ENCODE measurements at regions not wholly inside any gene's neighbourhood (a gene's known extent, or its start where the extent isn't known, plus 50 kb on each side); places are given as distances from the start of the nearest gene placed in this dataset.
A peak's percentile ranks its signal among the peaks of the same experiment; 100 is the strongest.

DNA sequence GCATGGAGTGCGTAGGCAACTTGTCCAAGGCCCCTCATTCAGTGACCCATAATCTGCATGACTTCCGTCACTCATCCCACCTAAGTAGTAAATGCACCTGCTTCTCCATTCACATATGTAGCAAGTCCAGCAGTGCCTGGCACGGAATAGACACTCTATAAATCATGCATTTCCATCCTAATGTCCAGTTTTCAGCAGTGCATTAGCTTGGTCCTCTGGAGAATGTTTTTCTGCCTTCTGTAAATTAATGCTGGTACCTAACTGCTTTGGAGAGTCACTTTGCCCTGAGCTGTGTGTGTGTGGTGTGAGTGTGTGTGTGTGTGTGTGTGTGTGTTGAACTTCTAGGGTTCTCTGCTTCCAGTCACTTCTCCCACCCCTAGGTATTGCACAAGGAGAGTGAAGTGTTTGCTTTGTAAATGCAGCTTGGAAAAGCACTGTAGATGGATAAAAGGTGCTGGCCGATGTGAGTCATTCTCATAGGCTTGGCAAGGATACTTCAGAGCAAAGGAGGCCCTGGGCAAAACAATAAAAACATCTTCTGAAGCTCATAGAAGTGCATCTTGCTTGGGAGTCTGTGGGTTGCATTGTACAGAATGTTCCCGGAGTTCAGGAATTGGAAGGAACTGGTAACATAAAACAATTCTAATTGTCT, 181.8 kb downstream of the KATNAL1 start:
- no peak for DNase-seq

GRCh38 chr13:30124131-30124768, 183.1 kb downstream of the KATNAL1 start:
- DNase-seq, result no peak

- no peak for DNase-seq
These were observed 183.8 kb downstream of the KATNAL1 start for GRCh38 chr13:30123575-30123974.

- DNase-seq, result no peak
These were observed 185.7 kb downstream of the KATNAL1 start for GRCh38 chr13:30121666-30122065.

GRCh38 chr13:30121244-30121643, 186.1 kb downstream of the KATNAL1 start:
- DNase-seq, result no peak

GRCh38 chr13:30120133-30120822, 187.1 kb downstream of the KATNAL1 start:
- no peak for DNase-seq

GRCh38 chr13:30119476-30119875, 187.9 kb downstream of the KATNAL1 start:
- no peak for DNase-seq

GRCh38 chr13:30116379-30116778, 191.0 kb downstream of the KATNAL1 start:
- no peak for DNase-seq

DNA sequence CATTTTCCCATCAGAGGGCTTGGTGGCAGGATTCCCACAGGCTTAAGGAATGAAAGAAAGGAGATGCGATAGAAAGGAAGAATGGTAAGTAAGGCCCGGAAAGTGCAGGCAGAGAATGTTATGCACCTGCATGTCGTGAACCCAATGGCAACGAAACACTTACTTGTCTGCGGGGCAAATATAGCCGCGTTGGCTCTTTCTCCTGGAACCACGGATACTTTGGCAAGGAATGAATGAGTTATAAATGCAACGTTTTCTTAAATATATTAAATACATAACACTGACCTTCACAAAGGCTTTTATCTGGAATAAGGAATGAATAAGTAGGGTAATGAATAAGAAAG, 192.1 kb downstream of the KATNAL1 start:
- no peak for DNase-seq

DNA sequence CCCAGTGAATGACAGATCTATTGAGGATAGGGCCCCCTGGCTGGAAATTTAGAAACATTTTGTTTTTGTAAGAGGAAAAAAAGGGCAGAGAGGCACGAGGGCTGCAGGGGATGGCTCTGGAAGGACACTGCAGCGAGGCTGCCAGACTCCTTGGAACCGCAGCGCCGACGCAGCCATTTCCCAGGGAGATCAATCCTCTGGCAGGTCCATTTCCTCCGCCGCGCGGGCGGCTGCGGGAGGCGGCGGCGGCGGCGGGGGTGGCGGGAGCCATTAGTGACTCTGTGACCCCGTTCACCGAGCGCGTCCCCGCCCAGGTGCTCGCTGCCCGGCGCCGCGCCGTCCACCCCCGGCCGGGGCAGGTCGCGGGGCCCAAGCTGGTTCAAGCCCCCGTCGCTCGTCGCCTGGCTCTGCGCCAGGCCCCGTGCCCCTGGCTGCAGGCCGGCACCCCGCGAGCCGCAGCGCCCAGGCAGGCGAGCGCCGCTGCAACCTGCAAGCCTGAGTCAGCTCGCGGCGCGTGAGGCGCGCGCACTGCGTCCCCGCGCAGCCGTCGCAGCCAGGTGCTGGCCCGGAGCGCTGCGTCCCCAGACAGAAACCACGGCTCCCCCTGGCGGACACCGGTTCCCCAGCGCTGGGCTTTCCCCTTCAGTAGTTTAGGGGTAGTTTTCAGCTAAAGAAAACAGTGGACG, 192.6 kb downstream of the KATNAL1 start:
- DNase-seq, result no peak

DNA sequence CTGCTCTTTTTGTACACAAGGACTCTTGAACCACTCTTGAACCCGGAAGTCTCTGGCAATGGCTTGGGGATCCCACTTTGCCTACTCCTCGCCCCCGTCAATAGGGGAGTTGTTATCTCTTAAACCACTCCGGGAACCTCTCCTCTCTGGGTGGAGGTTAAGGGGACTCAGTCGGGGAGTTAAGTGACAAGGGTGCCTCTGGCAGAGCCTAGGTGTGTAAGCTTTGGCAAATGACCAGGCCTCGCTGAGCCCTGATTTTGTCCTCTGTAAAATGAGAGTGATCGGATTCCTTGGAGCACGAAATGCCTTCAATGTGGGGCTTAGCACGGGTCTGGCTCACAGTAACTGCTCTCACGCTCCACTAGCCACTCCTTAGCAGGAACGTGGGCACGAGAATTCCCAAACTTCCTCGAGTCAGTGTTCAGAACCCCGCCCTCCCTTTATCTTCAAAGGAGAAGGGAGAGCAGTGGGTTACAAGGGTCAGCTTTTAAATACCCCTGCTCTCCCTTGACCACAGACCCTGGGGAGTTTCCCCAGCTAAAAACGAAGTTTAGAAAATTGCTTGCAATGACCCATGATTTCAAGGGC, 193.3 kb downstream of the KATNAL1 start:
- no peak for DNase-seq

- DNase-seq, result no peak
These were observed 193.8 kb downstream of the KATNAL1 start for GRCh38 chr13:30113551-30113950.

GRCh38 chr13:30112602-30113435, 194.5 kb downstream of the KATNAL1 start:
- DNase-seq, result peak; percentile 52

- DNase-seq, result no peak
These were observed 195.5 kb downstream of the KATNAL1 start for GRCh38 chr13:30111810-30112209.

GRCh38 chr13:30110301-30111070, 196.9 kb downstream of the KATNAL1 start:
- DNase-seq, result no peak

DNA sequence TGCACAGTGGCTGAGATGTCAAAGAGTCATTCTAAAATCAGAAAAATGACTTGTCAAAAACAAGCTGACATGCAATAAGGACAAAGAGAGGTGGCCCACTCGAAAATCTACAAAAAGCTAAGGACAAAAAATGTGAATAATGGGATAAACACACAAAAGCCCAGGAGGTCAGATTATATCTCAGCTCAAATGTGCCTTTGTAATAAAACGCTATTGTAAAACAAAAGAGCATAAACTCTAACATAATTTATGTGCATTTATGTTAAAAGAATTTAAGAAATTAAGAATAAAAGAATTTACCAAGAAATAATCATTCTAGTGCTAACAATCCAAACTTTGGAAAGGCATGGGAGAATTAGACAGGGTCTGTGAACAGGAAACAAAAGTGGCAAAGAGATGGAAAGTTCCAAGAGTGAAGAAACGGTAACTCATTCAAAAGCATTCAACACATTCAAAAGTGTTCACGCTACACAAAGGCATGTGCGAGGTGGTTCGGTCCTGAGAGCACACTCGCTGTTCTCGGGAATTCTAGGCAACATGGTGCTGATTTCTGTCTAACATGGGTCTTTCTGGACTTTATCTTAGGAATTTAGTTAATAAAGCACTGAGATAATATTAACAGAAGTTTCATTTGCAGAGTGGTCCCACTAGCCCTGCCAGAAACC, 197.7 kb downstream of the KATNAL1 start:
- no peak for DNase-seq

DNA sequence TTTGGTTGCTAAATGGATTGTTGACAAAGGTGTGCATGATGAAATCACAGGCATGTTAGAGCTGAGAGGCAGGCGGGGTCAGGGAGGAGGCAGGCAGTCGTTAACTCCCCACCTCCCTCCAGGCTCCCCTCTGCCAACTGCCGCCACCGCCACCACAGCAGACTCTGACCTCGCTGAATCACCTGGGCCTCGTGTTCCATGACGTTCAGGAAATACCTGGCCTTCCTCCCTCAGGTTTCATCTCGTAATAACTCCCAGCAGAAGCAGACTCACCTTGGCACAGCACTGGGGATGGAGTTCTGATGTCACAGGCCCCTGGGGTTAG, 198.5 kb downstream of the KATNAL1 start:
- DNase-seq, result no peak

GRCh38 chr13:30108216-30108912, 199.0 kb downstream of the KATNAL1 start:
- no peak for DNase-seq

DNA sequence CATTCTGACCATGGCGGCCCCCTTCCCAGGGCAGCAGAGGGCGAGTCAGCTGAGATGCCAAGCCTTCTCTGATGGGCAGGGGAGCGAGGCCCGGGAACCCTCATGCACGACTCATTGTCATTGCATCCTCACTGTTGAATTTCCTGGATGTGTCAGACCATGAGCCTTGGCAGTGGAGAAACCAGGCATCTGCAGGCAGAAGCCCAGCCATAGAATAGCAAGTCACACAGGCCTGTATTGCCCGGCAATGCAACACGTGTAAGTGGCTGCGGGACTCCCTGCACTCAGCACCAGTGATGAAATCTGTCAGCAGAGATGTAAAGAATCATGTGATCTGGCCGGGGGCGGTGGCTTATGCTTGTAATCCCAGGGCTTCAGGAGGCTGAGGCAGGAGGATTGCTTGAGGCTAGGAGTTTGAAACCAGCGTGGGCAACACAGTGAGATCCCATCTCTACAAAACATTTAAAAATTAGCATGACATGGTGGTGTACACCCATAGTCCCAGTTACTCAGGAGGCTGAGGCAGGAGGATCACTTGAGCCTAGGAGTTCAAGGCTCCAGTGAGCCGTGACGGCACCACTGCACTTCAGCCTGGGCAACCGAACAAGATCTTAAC, 199.7 kb downstream of the KATNAL1 start:
- no peak for DNase-seq

DNA sequence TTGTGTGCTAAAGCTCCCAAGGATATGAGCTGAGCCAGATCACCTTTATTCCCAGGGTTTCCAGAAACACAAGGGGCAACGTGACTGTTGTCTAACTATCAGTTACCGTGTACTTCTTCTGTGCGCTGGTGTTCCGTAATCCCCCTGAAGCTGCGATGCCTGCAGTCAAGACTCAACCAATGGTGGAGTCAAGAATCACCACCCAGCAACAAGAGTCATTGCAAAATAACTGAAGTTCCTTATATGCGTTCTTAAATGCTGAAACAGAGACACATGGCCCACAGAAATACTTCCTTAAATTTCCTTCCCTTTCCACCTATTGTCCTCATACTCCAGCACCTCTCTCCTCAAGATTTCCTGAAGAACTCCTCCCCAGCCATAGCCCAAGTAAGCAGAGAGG, 200.2 kb downstream of the KATNAL1 start:
- DNase-seq, result peak; percentile 58

Data from SIG-M5 (cell line).